ENCODE measurements at regions not wholly inside any gene's neighbourhood (a gene's known extent, or its start where the extent isn't known, plus 50 kb on each side); places are given as distances from the start of the nearest gene placed in this dataset.

DNA sequence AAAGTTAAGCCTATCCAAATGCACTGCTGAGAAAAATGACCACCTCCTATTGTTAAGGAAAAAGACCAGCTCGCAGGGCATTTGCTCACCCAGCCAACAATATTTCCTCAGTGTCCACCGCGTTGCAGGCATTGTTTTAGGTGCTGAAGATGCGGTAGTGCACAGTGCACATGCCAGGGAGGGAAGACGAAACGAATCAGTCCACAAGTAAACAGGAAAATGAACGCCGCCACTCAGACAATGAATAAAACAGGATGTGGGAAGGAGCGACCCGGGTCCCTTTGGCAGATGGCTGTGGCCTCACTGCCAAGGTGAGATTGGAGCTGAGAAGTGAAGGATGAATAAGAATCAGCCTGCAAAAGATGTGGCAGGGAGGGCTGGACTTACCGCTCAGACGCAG is 249.2 kb downstream of the FOXL1 start:
- TF ChIP-seq, protein P1, sequence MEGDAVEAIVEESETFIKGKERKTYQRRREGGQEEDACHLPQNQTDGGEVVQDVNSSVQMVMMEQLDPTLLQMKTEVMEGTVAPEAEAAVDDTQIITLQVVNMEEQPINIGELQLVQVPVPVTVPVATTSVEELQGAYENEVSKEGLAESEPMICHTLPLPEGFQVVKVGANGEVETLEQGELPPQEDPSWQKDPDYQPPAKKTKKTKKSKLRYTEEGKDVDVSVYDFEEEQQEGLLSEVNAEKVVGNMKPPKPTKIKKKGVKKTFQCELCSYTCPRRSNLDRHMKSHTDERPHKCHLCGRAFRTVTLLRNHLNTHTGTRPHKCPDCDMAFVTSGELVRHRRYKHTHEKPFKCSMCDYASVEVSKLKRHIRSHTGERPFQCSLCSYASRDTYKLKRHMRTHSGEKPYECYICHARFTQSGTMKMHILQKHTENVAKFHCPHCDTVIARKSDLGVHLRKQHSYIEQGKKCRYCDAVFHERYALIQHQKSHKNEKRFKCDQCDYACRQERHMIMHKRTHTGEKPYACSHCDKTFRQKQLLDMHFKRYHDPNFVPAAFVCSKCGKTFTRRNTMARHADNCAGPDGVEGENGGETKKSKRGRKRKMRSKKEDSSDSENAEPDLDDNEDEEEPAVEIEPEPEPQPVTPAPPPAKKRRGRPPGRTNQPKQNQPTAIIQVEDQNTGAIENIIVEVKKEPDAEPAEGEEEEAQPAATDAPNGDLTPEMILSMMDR (IDR thresholded peaks at IDR 0.05; ENCODE audit: unreplicated experiment) = no peak
- Mint-ChIP-seq H3K4me3 (no peak overlapping the region), H3K36me3 (no peaks in the 10 kb centered on the region), H3K4me1 (peaks cover 29% of the 10 kb centered on the region), H3K27ac (no peak overlapping the region), H3K27me3 (ENCODE audit: low read depth) (peaks cover 63% of the 10 kb centered on the region), H3K9me3 (peaks cover 4% of the 10 kb centered on the region)
- no peak for DNase-seq (ENCODE audit: low spot score in 2 of 2, unreplicated experiment in 2 of 2)

DNA sequence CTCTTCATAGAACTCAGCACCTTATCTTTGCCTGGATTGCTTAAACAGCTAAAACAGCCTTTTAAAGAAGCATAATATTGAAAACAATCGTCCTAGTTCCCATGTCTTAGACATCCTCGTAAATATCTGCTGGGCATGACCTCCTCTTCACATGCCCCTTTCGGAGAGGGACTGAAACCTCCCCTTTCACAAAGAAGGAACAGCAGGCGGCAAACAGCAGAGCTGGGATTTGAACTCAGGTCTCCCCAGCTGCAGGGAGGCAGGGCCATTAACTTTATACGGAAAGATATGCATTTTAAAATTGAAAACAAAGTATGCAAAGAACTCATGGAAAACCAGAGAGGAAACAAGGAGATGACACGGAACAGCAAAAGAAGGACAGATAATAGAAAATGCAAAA is 249.9 kb downstream of the FOXL1 start:
- H3K9me3 Mint-ChIP-seq = peaks cover 4% of the 10 kb centered on the region
- no peak for DNase-seq (ENCODE audit: low spot score in 2 of 2, unreplicated experiment in 2 of 2)
- H3K36me3 Mint-ChIP-seq = no peaks in the 10 kb centered on the region
- H3K4me1 Mint-ChIP-seq = peaks cover 31% of the 10 kb centered on the region
- H3K27me3 Mint-ChIP-seq (ENCODE audit: low read depth) = peaks cover 63% of the 10 kb centered on the region
- H3K27ac Mint-ChIP-seq = no peak overlapping the region
- H3K4me3 Mint-ChIP-seq = no peak overlapping the region
- TF ChIP-seq, protein P1 (IDR thresholded peaks at IDR 0.05; ENCODE audit: unreplicated experiment) = no peak

DNA sequence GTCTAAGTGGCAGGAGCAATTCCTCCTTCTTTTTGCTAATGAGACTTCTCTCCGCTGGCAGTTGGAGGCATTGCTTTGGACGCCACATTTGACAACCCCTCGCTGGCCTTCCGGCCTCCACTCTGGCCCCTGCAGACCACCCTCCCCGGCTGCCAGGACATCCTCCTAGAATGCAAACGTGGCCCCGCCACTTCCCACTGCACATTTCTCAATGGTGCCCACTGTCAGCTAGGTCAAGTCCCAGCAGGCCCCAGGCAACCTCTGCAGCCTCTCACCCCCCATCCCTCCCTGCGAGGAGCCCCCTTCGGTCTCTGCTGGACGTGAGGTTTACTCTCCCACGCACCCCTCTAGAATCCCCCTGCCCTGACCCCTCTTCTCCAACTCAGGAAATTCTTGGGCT is 250.3 kb downstream of the FOXL1 start:
- Mint-ChIP-seq H3K4me1 (peaks cover 36% of the 10 kb centered on the region), H3K9me3 (peaks cover 4% of the 10 kb centered on the region), H3K36me3 (no peaks in the 10 kb centered on the region), H3K4me3 (no peak overlapping the region), H3K27me3 (ENCODE audit: low read depth) (peaks cover 65% of the 10 kb centered on the region), H3K27ac (no peak overlapping the region)
- DNase-seq (ENCODE audit: low spot score in 2 of 2, unreplicated experiment in 2 of 2) = no peak
- TF ChIP-seq, protein P1 (IDR thresholded peaks at IDR 0.05; ENCODE audit: unreplicated experiment) = no peak

DNA sequence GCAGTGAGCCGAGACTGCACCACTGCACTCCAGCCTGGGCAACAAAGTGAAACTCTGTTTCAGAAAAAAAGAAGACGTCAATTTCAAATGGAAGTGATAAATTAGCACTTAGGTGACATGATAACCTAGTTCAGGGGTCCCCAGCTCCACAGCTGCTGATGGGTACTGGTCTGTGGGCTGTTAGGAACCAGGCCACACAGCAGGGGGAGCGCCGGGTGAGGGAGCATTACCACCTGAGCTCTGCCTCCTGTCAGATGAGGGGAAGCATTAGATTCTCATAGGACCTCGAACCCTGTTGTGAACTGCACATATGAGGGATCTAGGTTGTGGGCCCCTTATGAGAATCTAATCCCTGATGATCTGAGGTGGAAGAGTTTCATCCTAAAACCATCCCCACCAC is 253.0 kb downstream of the FOXL1 start:
- TF ChIP-seq, protein P1 (IDR thresholded peaks at IDR 0.05; ENCODE audit: unreplicated experiment) = no peak
- Mint-ChIP-seq H3K27me3 (ENCODE audit: low read depth) (peaks cover 52% of the 10 kb centered on the region), H3K4me3 (no peak overlapping the region), H3K4me1 (peaks cover 27% of the 10 kb centered on the region), H3K27ac (no peak overlapping the region), H3K36me3 (no peaks in the 10 kb centered on the region), H3K9me3 (peaks cover 4% of the 10 kb centered on the region)
- DNase-seq (ENCODE audit: low spot score in 2 of 2, unreplicated experiment in 2 of 2) = no peak

DNA sequence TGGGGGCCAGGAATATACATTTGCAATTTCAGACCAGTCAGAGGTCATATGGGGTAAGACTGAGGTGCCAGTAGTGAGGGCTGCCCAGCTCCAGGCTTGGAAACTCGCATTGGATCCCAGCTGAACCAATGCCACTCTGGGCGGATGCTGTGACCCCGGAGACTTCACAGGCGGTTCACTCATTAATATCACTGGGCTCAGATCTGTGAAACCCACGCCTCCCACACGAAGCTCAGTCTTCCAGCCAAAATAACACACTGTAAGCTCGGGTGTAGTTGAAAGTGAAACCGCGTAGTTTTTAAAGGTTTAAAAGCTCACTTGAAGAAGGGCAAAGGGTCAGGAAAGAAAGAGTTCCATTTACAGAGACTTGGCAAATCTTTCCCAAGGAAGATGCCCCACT is 254.8 kb downstream of the FOXL1 start:
- Mint-ChIP-seq H3K4me1 (peaks cover 20% of the 10 kb centered on the region), H3K4me3 (no peak overlapping the region), H3K27ac (peak overlapping the region; percentile 5), H3K9me3 (peaks cover 4% of the 10 kb centered on the region), H3K36me3 (no peaks in the 10 kb centered on the region), H3K27me3 (ENCODE audit: low read depth) (peaks cover 35% of the 10 kb centered on the region)
- TF ChIP-seq, protein P1 (IDR thresholded peaks at IDR 0.05; ENCODE audit: unreplicated experiment) = no peak
- DNase-seq (ENCODE audit: low spot score in 2 of 2, unreplicated experiment in 2 of 2) = no peak

DNA sequence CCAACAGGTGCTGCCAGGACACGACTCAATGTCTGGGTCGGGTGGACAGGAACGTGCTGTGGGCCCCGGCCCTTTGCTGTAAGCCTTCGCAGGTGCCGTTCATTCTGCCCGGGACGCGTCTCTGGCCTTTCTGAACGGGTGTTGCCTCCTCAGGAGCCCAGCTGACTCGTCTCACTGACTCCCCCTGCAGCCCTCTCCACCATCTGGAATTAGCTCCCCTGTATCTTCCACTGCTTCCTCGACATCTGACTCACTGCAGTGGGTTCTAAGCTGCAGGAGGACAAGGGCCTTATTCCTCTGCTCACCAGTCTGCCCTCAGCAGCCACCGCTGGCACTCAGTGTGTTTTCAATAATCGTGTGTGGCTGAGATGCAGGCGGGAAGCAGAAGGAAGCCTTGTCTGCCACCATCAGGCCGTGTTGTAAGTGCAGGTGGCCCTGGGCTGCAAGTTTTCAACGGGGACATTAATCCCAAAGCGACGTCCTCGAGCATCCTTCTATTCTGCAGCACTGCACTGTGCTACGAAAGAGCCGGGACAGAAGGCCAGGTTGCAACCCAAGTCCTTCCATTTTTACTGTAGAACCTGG is 256.2 kb downstream of the FOXL1 start:
- TF ChIP-seq, protein P1 (IDR thresholded peaks at IDR 0.05; ENCODE audit: unreplicated experiment) = no peak
- H3K27me3 Mint-ChIP-seq (ENCODE audit: low read depth) = peaks cover 23% of the 10 kb centered on the region
- H3K4me1 Mint-ChIP-seq = peaks cover 20% of the 10 kb centered on the region
- no peak overlapping the region for H3K27ac Mint-ChIP-seq
- no peak for DNase-seq (ENCODE audit: low spot score in 2 of 2, unreplicated experiment in 2 of 2)
- H3K9me3 Mint-ChIP-seq = peaks cover 8% of the 10 kb centered on the region
- no peaks in the 10 kb centered on the region for H3K36me3 Mint-ChIP-seq
- no peak overlapping the region for H3K4me3 Mint-ChIP-seq
